ENCODE measurements at regions not wholly inside any gene's neighbourhood (a gene's known extent, or its start where the extent isn't known, plus 50 kb on each side); places are given as distances from the start of the nearest gene placed in this dataset.

GRCh38 chr5:164876793-164877192 lies 1371.4 kb downstream of the MAT2B start:
- in situ Hi-C loops (cut with HindIII; ENCODE audit: low sequenced_read_pairs), result no loop called here
- DNase-seq (ENCODE audit: low read depth), result no peak
- TF ChIP-seq CTCF (IDR thresholded peaks at IDR 0.05; ENCODE audit: low read depth, low read length, missing control alignments), result no peak
- no peak overlapping the region for H3K4me3 ChIP-seq (ENCODE audit: low read depth, low read length)

GRCh38 chr5:164881442-164881841 lies 1376.0 kb downstream of the MAT2B start:
- in situ Hi-C loops (cut with HindIII; ENCODE audit: low sequenced_read_pairs), result no loop called here
- no peak for DNase-seq (ENCODE audit: low read depth)
- no peak overlapping the region for H3K4me3 ChIP-seq (ENCODE audit: low read depth, low read length)
- TF ChIP-seq CTCF (IDR thresholded peaks at IDR 0.05; ENCODE audit: low read depth, low read length, missing control alignments), result no peak

- no peak for DNase-seq (ENCODE audit: low read depth)
- in situ Hi-C loops (cut with HindIII; ENCODE audit: low sequenced_read_pairs), result no loop called here
- H3K4me3 ChIP-seq (ENCODE audit: low read depth, low read length), result no peak overlapping the region
- TF ChIP-seq CTCF (IDR thresholded peaks at IDR 0.05; ENCODE audit: low read depth, low read length, missing control alignments), result no peak
These were observed 1379.8 kb downstream of the MAT2B start for GRCh38 chr5:164885179-164885578.

GRCh38 chr5:164893071-164893470 lies 1387.7 kb downstream of the MAT2B start:
- no peak for DNase-seq (ENCODE audit: low read depth)
- no peak for TF ChIP-seq CTCF (IDR thresholded peaks at IDR 0.05; ENCODE audit: low read depth, low read length, missing control alignments)
- in situ Hi-C loops (cut with HindIII; ENCODE audit: low sequenced_read_pairs), result no loop called here
- H3K4me3 ChIP-seq (ENCODE audit: low read depth, low read length), result no peak overlapping the region

GRCh38 chr5:164898705-164899104 lies 1393.3 kb downstream of the MAT2B start:
- no peak for TF ChIP-seq CTCF (IDR thresholded peaks at IDR 0.05; ENCODE audit: low read depth, low read length, missing control alignments)

GRCh38 chr5:164909673-164910072 lies 1404.3 kb downstream of the MAT2B start:
- no peak overlapping the region for H3K4me3 ChIP-seq (ENCODE audit: low read depth, low read length)
- no peak for DNase-seq (ENCODE audit: low read depth)
- in situ Hi-C loops (cut with HindIII; ENCODE audit: low sequenced_read_pairs), result loop anchor here (5.0 kb wide), 1 partner anchor 37 kb away; no protein-coding TSS in a partner anchor
- no peak for TF ChIP-seq CTCF (IDR thresholded peaks at IDR 0.05; ENCODE audit: low read depth, low read length, missing control alignments)

More at GRCh38 chr5:164898705-164899104, 1393.3 kb downstream of the MAT2B start:
- DNase-seq (ENCODE audit: low read depth), result no peak
- H3K4me3 ChIP-seq (ENCODE audit: low read depth, low read length), result no peak overlapping the region
- in situ Hi-C loops (cut with HindIII; ENCODE audit: low sequenced_read_pairs), result no loop called here

GRCh38 chr5:164921722-164922121 lies 1416.3 kb downstream of the MAT2B start:
- TF ChIP-seq CTCF (IDR thresholded peaks at IDR 0.05; ENCODE audit: low read depth, low read length, missing control alignments), result no peak
- no peak overlapping the region for H3K4me3 ChIP-seq (ENCODE audit: low read depth, low read length)
- no peak for DNase-seq (ENCODE audit: low read depth)
- in situ Hi-C loops (cut with HindIII; ENCODE audit: low sequenced_read_pairs), result no loop called here

Measured in astrocyte of the cerebellum (primary cell).